Prostate gland (tissue), 2 donors: ENCODE measurements at regions not wholly inside any gene's neighbourhood (a gene's known extent, or its start where the extent isn't known, plus 50 kb on each side); places are given as distances from the start of the nearest gene placed in this dataset.

Experiments used
- DNase-seq: peaks from one replicate; pipeline ENCODE4 v3.0.0-alpha.2; 2019; ENCODE audit warnings: low spot score
- H3K27ac ChIP-seq, 2 donors: fragments of 200-600 bp; sonication (generic); 2 replicates each; pipeline ENCODE4 v1.5.1; 2017 to 2019
- H3K27me3 ChIP-seq: fragments of 200-600 bp; sonication (generic); replicated peaks from 2 replicates; pipeline ENCODE4 v1.5.1; 2019; ENCODE audit not compliant: insufficient read depth
- H3K36me3 ChIP-seq, 2 donors: fragments of 200-600 bp; sonication (generic); 1 replicate in 1 of 2; 2 replicates in 1 of 2; pipeline versions ENCODE4 v1.5.1 to v1.8.1; 2017 to 2019
- H3K4me1 ChIP-seq: fragments of 200-600 bp; sonication (generic); replicated peaks from 2 replicates; pipeline ENCODE4 v1.5.1; 2019
- H3K4me3 ChIP-seq, 2 donors: fragments of 200-600 bp; sonication (generic); 2 replicates each; pipeline ENCODE4 v1.5.1; 2017 to 2019
- H3K9me3 ChIP-seq: fragments of 200-600 bp; sonication (generic); 2 replicates; pipeline ENCODE4 v1.5.1; 2017
- CTCF ChIP-seq, 4 experiments: fragments of 200-600 bp in 2 of 4; fragments of 450-650 bp in 2 of 4; sonication (generic) in 2 of 4; IDR thresholded peaks; 1 replicate in 3 of 4; 2 replicates in 1 of 4; pipeline ENCODE4 v1.5.1; 2016 to 2019; ENCODE audit warnings: antibody characterized with exemption in 4 of 4, mild to moderate bottlenecking in 2 of 4, moderate library complexity in 2 of 4
- POLR2A ChIP-seq: fragments of 450-650 bp; IDR thresholded peaks from one replicate; pipeline ENCODE4 v1.6.1; 2016; ENCODE audit warnings: antibody characterized with exemption, mild to moderate bottlenecking
- POLR2AphosphoS5 ChIP-seq: sonication (generic); formaldehyde crosslinking; IDR thresholded peaks from one replicate; pipeline ENCODE4 v1.6.1; 2017; ENCODE audit warnings: antibody characterized with exemption
- WGBS: methylation state at CpG from one replicate; pipeline ENCODE4 v1.1.5; 2018; 5-methylcytosine and 5-hydroxymethylcytosine counted together
- intact Hi-C: fragments of 100-400 bp; cut with DNase I; formaldehyde crosslinking; loops from one replicate; pipeline ENCODE4 v1.14.2; 2022

- Histone ChIP-seq H3K27me3 (no peaks in the 10 kb centered on the region), H3K4me1 (no peaks in the 10 kb centered on the region), H3K36me3 (no peaks in the 10 kb centered on the region), H3K9me3 (no peaks in the 10 kb centered on the region), H3K4me3 (no peak overlapping the region), H3K27ac (no peak overlapping the region)
- TF ChIP-seq POLR2AphosphoS5 (no peak), CTCF (IDR thresholded peaks at IDR 0.05) (no peak), POLR2A (no peak)
- WGBS = 47% methylated on average over 5 of the region's 5 CpGs
- DNase-seq = no peak
- intact Hi-C loops = no loop called here
Observed at GRCh38 chr5:164742025-164742424, 1236.6 kb downstream of the MAT2B start.

GRCh38 chr5:164746723-164747122 lies 1241.3 kb downstream of the MAT2B start:
- no peak for TF ChIP-seq CTCF (IDR thresholded peaks at IDR 0.05)
- no peak for TF ChIP-seq POLR2A
- no peak for TF ChIP-seq POLR2AphosphoS5
- DNase-seq = no peak
- H3K4me3 ChIP-seq = no peak overlapping the region
- H3K27ac ChIP-seq = no peak overlapping the region
- H3K4me1 ChIP-seq = no peaks in the 10 kb centered on the region
- intact Hi-C loops = no loop called here
- H3K27me3 ChIP-seq = no peaks in the 10 kb centered on the region
- H3K9me3 ChIP-seq = no peaks in the 10 kb centered on the region
- no peaks in the 10 kb centered on the region for H3K36me3 ChIP-seq

GRCh38 chr5:164747371-164747770 lies 1242.0 kb downstream of the MAT2B start:
- no peaks in the 10 kb centered on the region for H3K36me3 ChIP-seq
- no peak for DNase-seq
- 70% methylated on average over 1 of the region's 1 CpG for WGBS
- H3K27ac ChIP-seq = no peak overlapping the region
- H3K4me1 ChIP-seq = no peaks in the 10 kb centered on the region
- H3K27me3 ChIP-seq = no peaks in the 10 kb centered on the region
- H3K4me3 ChIP-seq = no peak overlapping the region
- no peak for TF ChIP-seq POLR2AphosphoS5
- no peak for TF ChIP-seq POLR2A
- no peak for TF ChIP-seq CTCF (IDR thresholded peaks at IDR 0.05)
- intact Hi-C loops = no loop called here
- H3K9me3 ChIP-seq = no peaks in the 10 kb centered on the region

GRCh38 chr5:164748861-164749260 lies 1243.4 kb downstream of the MAT2B start:
- DNase-seq = no peak
- intact Hi-C loops = no loop called here
- H3K9me3 ChIP-seq = no peaks in the 10 kb centered on the region
- H3K4me1 ChIP-seq = no peaks in the 10 kb centered on the region
- no peaks in the 10 kb centered on the region for H3K27me3 ChIP-seq
- TF ChIP-seq POLR2A = no peak
- H3K4me3 ChIP-seq = no peak overlapping the region
- no peaks in the 10 kb centered on the region for H3K36me3 ChIP-seq
- H3K27ac ChIP-seq = no peak overlapping the region

GRCh38 chr5:164753434-164753833 lies 1248.0 kb downstream of the MAT2B start:
- no peaks in the 10 kb centered on the region for H3K4me1 ChIP-seq
- DNase-seq = no peak
- 64% methylated on average over 1 of the region's 1 CpG for WGBS
- intact Hi-C loops = no loop called here
- H3K27ac ChIP-seq = no peak overlapping the region
- H3K4me3 ChIP-seq = no peak overlapping the region
- TF ChIP-seq POLR2A (no peak), POLR2AphosphoS5 (no peak), CTCF (IDR thresholded peaks at IDR 0.05) (no peak)
- H3K27me3 ChIP-seq = no peaks in the 10 kb centered on the region
- no peaks in the 10 kb centered on the region for H3K36me3 ChIP-seq
- no peaks in the 10 kb centered on the region for H3K9me3 ChIP-seq
